Muscle layer of colon (tissue), 2 donors: ENCODE measurements at regions not wholly inside any gene's neighbourhood (a gene's known extent, or its start where the extent isn't known, plus 50 kb on each side); places are given as distances from the start of the nearest gene placed in this dataset.

Experiments used
- H3K27ac ChIP-seq: one replicate; pipeline ENCODE4 v1.7.0; 2013; ENCODE audit warnings: low read depth, mild to moderate bottlenecking, low read length, moderate library complexity
- H3K27me3 ChIP-seq, 2 donors: one replicate each; pipeline ENCODE4 v1.7.0; 2013; ENCODE audit warnings: low read length in 2 of 2, mild to moderate bottlenecking in 2 of 2; ENCODE audit not compliant: insufficient read depth in 2 of 2, control insufficient read depth in 1 of 2
- H3K36me3 ChIP-seq: one replicate; pipeline ENCODE4 v1.7.0; 2013; ENCODE audit warnings: mild to moderate bottlenecking, low read length; ENCODE audit not compliant: insufficient read depth
- H3K4me1 ChIP-seq: one replicate; pipeline ENCODE4 v1.7.0; 2013; ENCODE audit warnings: mild to moderate bottlenecking, low read length; ENCODE audit not compliant: insufficient read depth
- H3K4me3 ChIP-seq, 2 donors: one replicate each; pipeline ENCODE4 v1.7.0; 2013; ENCODE audit warnings: low read length in 2 of 2, low read depth in 1 of 2, mild to moderate bottlenecking in 1 of 2, moderate library complexity in 1 of 2
- H3K9ac ChIP-seq: one replicate; pipeline ENCODE4 v1.7.0; 2013; ENCODE audit warnings: low read length
- H3K9me3 ChIP-seq: one replicate; pipeline ENCODE4 v1.7.0; 2013; ENCODE audit warnings: mild to moderate bottlenecking, low read length
- donor health status: abdominal sarcoma.
- donor health status: Adenocarcinoma of cecum.

DNA sequence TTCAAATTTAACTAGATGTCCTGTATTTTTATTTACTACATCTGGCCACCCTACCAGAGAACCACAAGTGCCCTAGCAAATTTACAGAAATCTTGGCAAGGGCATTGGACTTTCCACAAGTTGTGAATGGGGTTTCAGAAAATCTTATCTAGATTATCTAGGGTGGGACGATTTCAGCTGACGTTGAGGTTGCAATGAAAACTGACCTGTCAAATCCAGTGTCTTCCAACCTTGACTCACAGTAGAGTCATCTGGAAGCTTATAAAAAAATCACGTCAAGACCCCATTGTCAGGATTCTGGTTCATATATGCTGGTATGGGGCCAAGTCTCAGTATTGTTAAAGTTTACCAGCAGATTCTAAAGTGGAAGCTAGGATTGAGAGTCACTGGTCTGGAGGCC, 109.6 kb upstream of the ACTBL2 start:
- H3K27me3 ChIP-seq, result no peaks in the 10 kb centered on the region
- no peak overlapping the region for H3K27ac ChIP-seq
- H3K9ac ChIP-seq, result no peak overlapping the region
- no peaks in the 10 kb centered on the region for H3K4me1 ChIP-seq
- no peaks in the 10 kb centered on the region for H3K36me3 ChIP-seq
- no peaks in the 10 kb centered on the region for H3K9me3 ChIP-seq
- H3K4me3 ChIP-seq, result no peak overlapping the region

DNA sequence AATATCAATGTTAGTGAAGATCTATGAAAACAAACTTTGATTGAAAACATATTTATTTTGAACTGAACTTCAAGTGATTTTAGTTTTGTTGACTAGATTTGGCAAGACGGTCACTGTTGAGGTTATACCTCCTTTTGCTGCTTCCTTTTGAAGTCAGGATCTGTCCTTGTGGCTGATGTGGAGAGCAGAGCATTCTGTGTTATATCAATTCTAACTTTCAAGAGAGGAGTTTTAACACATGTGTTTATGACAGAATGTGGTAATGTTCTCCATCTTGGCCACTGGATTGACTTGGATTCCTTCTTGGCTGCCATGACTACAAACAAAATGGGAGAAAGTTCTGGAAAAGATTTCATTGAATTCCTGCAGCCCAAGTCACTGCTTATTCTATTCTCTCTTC, 104.0 kb upstream of the ACTBL2 start:
- no peaks in the 10 kb centered on the region for H3K4me1 ChIP-seq
- no peaks in the 10 kb centered on the region for H3K9me3 ChIP-seq
- no peaks in the 10 kb centered on the region for H3K27me3 ChIP-seq
- H3K36me3 ChIP-seq, result no peaks in the 10 kb centered on the region
- H3K9ac ChIP-seq, result no peak overlapping the region
- no peak overlapping the region for H3K4me3 ChIP-seq
- no peak overlapping the region for H3K27ac ChIP-seq

DNA sequence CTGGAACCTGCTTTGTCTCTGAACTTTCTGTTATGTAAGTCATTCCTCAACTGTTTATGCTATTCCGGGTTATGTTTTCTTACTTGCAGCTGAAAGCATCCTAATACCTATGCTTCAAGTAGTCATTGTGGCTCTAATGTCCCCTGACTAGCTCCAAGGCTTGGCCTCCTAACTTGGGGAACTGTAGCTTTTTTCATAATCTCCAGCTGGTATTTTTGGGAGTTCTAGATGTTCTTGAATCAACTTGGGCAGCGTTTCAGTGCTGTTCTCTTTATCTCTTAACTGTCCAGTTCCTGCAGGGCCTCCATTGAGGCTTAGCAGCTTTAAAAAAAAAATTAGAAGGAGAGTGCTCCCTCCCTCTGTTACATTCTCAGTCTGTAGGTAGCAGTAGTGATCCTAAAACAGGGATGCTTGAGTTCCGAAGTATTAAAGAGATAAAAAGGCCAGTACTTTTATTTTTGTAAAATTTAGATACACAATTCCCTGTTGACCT, 100.0 kb upstream of the ACTBL2 start:
- no peak overlapping the region for H3K27ac ChIP-seq
- H3K9me3 ChIP-seq, result no peaks in the 10 kb centered on the region
- no peaks in the 10 kb centered on the region for H3K4me1 ChIP-seq
- H3K27me3 ChIP-seq, result no peaks in the 10 kb centered on the region
- H3K36me3 ChIP-seq, result no peaks in the 10 kb centered on the region
- no peak overlapping the region for H3K9ac ChIP-seq
- H3K4me3 ChIP-seq, result no peak overlapping the region

DNA sequence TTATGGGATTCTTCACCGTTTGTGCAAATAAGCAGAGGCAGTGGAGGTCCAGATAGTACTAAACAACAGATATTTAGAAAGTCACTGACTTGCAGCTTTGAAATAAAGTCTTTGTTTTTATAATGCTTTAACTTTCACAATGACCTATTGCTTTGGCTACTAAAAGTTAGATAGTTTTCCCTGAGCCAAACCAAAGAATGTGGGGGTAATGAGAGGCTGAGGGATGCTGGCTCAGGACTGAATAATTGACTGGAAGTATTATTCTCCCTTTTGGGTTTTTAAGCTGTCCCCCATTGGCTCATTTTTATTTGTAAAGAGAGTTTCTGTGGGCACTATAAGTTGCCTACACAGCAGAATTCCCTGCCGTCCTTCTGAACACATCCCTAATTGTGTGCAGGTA, 99.2 kb upstream of the ACTBL2 start:
- no peaks in the 10 kb centered on the region for H3K36me3 ChIP-seq
- H3K4me3 ChIP-seq, result no peak overlapping the region
- no peak overlapping the region for H3K27ac ChIP-seq
- H3K4me1 ChIP-seq, result no peaks in the 10 kb centered on the region
- no peak overlapping the region for H3K9ac ChIP-seq
- H3K9me3 ChIP-seq, result no peaks in the 10 kb centered on the region
- no peaks in the 10 kb centered on the region for H3K27me3 ChIP-seq

DNA sequence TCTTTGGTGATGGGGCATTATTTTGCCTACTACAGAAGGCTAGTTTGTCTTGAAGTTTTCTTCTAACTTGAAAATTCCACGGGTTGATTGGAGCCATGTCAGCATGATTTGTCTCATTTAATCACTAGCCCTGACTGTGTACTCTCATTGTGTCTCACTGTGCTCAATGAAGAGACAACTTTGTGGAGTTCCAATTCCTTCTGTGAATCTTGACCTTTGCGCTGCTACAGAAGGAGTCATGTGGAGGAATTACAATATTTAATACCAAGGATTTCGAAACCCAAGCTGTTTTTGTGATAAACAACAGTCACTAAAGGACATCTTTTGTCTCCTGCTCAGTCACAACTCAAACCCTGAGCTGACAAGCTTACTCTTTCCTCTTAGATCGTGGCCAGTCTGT, 98.6 kb upstream of the ACTBL2 start:
- Histone ChIP-seq H3K4me3 (no peak overlapping the region), H3K4me1 (no peaks in the 10 kb centered on the region), H3K27me3 (no peaks in the 10 kb centered on the region), H3K27ac (no peak overlapping the region), H3K9me3 (no peaks in the 10 kb centered on the region), H3K36me3 (no peaks in the 10 kb centered on the region), H3K9ac (no peak overlapping the region)

DNA sequence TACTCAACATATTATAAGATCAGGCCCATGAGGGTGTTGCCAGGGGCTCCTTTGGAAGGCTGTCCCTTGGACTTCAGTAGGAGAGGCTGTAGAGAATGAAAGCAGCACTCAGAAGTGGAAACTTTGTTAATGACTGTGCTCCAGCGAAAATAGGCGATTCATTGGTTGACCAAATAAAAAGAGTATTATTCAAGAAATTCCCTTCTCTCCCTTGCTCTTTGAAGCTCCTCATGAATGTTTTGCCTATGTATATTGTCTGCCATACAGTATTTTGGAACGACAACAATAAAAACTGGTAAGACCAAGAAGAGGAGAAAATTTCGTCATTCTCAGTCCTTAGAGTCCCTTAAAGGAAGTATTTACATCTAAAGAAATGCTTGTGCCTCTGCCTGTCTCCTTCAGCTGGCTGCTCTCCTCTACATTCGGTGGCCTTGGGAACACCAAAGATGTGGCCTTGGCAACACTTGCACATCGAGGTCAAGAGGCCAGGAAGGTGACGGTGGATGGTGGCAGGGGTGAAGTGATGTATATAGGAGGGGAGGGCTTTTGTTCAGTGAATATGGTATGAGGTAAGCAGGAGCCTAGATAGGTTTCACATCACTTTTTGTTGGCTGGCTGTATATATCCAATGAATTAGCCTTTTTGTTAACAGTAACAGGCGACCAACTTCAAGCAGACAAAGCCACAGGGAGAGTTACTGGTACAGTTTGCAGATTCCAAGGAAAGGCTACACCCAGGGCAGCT, 95.0 kb upstream of the ACTBL2 start:
- Histone ChIP-seq H3K27ac (no peak overlapping the region), H3K27me3 (no peaks in the 10 kb centered on the region), H3K36me3 (no peaks in the 10 kb centered on the region), H3K4me3 (no peak overlapping the region), H3K4me1 (no peaks in the 10 kb centered on the region), H3K9ac (no peak overlapping the region), H3K9me3 (no peaks in the 10 kb centered on the region)

DNA sequence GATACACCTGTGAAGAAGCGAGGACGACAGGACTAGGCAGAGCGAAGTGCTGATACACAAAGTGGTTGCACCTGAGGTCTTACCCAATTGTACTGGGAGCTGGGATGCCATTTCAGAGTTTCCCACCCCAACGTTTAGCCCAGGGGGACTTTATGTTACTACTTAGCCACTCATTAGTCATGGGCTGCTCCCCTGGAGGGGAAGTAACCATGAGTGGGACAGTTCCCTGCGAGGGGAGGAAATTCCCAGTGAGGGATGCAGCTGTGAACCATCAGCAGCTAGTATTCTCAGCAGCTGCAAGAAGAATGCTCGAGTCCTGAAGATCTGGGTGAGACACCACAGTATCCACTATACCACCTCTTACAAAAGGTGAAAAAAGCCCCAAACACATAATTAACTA, 93.7 kb upstream of the ACTBL2 start:
- no peak overlapping the region for H3K4me3 ChIP-seq
- H3K4me1 ChIP-seq, result no peaks in the 10 kb centered on the region
- H3K9me3 ChIP-seq, result no peaks in the 10 kb centered on the region
- no peaks in the 10 kb centered on the region for H3K27me3 ChIP-seq
- no peaks in the 10 kb centered on the region for H3K36me3 ChIP-seq
- no peak overlapping the region for H3K27ac ChIP-seq
- H3K9ac ChIP-seq, result no peak overlapping the region

DNA sequence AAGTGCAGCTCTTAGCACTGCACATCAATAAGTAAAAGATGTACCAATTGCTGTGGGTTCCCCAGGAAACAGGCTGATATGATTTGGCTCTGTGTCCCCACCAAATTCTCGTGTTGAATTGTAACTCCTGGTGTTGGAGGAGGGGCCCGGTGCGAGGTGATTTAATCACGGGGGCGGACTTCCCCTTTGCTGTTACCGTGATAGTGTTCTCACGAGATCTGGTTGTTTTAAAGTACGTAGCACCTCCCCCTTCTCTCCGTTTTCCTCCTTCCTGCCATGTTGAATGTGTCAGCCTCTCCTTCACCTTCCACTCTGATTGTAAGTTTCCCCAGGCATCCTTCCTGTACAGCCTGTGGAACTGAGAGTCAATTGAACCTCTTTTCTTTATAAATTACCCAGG, 93.2 kb upstream of the ACTBL2 start:
- no peak overlapping the region for H3K4me3 ChIP-seq
- H3K27ac ChIP-seq, result no peak overlapping the region
- no peaks in the 10 kb centered on the region for H3K27me3 ChIP-seq
- H3K36me3 ChIP-seq, result no peaks in the 10 kb centered on the region
- H3K9me3 ChIP-seq, result no peaks in the 10 kb centered on the region
- no peaks in the 10 kb centered on the region for H3K4me1 ChIP-seq
- H3K9ac ChIP-seq, result no peak overlapping the region

DNA sequence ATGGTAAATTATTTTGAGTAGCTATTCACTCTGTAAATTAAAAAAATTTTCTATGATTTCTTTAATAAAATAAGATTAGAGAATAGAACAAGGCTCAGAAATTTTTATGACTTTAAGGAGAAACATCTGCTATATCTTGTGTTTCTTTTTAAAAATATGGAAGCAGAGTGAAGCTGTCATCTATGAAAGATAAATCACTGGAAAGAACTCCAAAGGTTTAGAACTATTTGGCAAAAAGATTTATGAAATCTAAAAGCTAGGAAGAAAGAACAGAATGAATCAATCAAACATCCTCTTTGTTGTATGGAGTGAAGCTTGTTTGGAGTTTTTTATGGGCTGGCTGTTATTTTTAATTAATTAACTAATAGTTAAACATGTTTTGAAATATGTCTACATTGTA, 89.8 kb upstream of the ACTBL2 start:
- H3K4me1 ChIP-seq, result no peaks in the 10 kb centered on the region
- no peak overlapping the region for H3K9ac ChIP-seq
- no peaks in the 10 kb centered on the region for H3K27me3 ChIP-seq
- no peak overlapping the region for H3K27ac ChIP-seq
- no peaks in the 10 kb centered on the region for H3K36me3 ChIP-seq
- no peak overlapping the region for H3K4me3 ChIP-seq
- H3K9me3 ChIP-seq, result no peaks in the 10 kb centered on the region

DNA sequence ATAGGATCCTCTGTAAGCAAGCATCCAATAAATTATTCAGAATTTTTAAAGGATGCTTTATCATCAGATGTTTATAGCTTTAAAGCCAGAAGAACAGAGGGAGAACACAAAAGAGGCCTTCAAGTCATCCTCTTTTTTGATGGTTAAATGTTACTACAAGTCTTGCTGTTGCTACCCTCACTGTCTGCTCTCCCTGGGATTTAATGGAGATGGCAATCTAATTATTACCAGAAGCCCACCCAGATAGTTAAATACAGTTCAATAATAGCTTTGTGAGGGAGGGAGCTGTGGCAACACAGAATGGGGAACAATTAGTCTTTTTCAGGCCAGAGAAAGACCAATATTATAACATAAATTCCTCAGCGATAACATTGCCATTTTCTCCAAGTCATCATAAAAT, 87.0 kb upstream of the ACTBL2 start:
- Histone ChIP-seq H3K4me1 (no peaks in the 10 kb centered on the region), H3K9ac (no peak overlapping the region), H3K27me3 (no peaks in the 10 kb centered on the region), H3K36me3 (no peaks in the 10 kb centered on the region), H3K4me3 (no peak overlapping the region), H3K27ac (no peak overlapping the region), H3K9me3 (no peaks in the 10 kb centered on the region)

DNA sequence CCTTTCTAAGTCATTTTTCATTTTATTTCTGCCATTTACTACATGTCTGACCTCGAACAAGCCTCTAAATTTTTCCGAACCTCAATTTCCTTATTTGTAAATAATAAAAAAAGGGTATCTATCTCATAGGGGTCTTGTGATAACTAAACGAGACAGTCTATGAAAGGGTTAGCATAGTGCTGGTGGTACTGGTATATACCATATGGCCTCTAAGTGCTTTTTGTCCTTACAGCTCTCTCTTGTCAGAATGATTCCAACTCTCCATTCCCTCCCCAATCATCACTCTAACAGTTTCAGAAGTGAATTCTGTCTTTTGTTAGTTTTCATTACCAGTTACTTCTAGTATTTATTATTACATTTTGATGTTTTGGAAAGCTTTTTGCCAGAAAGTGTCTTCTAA, 85.5 kb upstream of the ACTBL2 start:
- no peaks in the 10 kb centered on the region for H3K36me3 ChIP-seq
- H3K4me3 ChIP-seq, result no peak overlapping the region
- H3K27me3 ChIP-seq, result peaks cover 0 to 3% of the 10 kb centered on the region in 2 donors
- no peak overlapping the region for H3K27ac ChIP-seq
- no peaks in the 10 kb centered on the region for H3K9me3 ChIP-seq
- H3K9ac ChIP-seq, result no peak overlapping the region
- no peaks in the 10 kb centered on the region for H3K4me1 ChIP-seq

DNA sequence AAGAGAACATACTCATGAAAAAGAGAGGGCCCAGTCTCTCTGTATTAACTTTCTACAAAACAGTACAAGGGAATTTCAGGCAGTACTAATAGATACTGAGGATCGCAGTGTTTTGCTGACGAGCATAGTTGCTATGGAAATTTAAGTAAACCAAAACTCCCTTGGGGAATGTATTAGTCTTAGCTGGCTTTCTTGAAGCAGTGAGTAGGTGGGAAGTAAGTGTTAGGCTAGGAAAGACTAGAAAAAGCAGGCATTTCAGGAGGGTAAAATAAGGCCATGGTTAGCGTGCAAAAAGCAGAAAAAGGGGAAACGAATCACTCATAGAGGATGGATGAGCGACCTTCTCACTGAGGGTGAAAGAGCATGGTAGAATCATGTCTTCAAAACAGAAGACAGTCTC, 84.3 kb upstream of the ACTBL2 start:
- Histone ChIP-seq H3K9me3 (no peaks in the 10 kb centered on the region), H3K9ac (no peak overlapping the region), H3K27me3 (peaks cover 0 to 3% of the 10 kb centered on the region in 2 donors), H3K27ac (no peak overlapping the region), H3K4me3 (no peak overlapping the region), H3K4me1 (no peaks in the 10 kb centered on the region), H3K36me3 (no peaks in the 10 kb centered on the region)
